DMS 273 treated with DMSO at 0.1 percent for 48 hours (cell line): ENCODE measurements at regions not wholly inside any gene's neighbourhood (a gene's known extent, or its start where the extent isn't known, plus 50 kb on each side); places are given as distances from the start of the nearest gene placed in this dataset.
A peak's percentile ranks its signal among the peaks of the same experiment; 100 is the strongest.

ENCODE experiments used
- DNase-seq: peaks from one replicate; lab custom pipeline; 2025; lab: John Stamatoyannopoulos, UW

DNA sequence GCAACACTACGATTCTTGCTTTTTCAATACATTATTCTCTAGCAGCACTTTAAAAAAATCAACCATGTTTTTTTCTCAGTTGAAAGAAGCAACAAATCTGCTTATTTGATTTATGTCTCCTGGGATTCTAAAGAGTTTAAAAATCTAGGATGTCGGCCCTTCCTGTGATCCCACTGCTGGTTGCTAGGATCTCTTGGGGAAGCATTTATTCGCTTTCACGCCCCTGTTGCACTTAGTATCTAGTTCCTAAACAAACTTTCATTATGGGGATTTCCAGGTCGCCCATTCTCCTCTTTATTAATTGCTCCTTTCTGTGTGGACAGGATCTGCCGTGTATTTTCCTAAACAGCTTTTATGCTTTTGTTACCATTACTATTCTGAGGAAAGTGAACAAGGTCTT is 313.5 kb downstream of the AGTPBP1 start:
- DNase-seq, result no peak

DNA sequence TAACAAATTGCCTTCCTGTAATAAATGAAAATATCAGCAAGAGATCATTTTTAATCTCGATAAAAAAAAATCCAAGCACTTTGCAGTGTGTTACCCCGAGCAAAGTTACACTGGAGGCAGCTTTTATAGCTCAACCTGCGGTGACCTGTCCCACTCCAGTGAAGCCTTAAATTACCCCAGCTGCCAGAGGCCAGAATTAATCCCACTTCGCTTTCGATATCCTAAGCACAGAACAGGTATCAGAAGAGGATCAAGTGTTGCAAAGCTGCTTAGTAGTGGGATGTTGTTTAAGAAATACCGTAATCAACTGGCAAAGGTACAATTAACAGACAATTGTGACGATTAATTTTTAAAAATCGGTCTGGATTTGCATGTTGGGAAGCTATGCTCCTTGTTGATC is 314.0 kb downstream of the AGTPBP1 start:
- no peak for DNase-seq

- peak; percentile 18 for DNase-seq
Observed at GRCh38 chr9:85425153-85425611, 316.6 kb downstream of the AGTPBP1 start.

DNA sequence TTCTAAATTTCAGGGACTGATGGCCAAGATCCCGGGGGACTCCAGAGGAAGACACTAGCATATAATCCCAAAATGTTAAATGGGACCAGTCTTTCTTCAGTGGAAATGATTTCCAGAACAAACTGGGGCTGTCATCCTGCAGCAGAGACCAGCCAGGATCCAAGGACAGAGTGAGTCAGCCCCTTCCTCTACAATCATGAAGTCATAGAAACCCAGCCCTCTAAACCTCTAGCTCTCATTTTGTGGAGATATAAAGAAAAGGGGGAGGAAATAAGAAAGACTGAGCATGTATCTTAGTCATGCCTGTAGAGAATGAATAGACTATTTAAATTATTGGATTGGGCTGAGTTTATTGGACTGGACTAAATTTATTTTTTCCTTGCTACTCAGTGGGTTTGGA is 318.3 kb downstream of the AGTPBP1 start:
- no peak for DNase-seq

- no peak for DNase-seq
Observed at GRCh38 chr9:85421641-85422040, 320.1 kb downstream of the AGTPBP1 start.

DNA sequence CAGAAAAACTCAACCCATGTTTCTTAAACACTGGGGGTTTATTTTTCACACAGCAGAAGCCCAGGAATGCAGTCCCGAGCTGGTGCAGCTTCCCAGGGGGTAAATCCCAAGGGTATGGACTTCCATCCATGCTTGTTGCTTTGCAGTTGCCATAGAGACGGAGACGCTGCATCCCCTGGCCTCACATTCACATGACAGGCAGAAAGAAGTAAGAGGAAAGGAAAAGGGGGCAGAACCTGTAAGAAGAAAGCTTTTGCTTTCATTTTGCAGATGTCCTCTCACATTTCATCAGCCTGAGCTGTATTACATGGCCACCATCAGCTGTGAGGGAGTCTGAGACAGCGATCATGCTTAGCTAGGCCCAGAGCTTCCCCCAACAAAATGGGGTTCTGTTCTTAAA is 321.0 kb downstream of the AGTPBP1 start:
- no peak for DNase-seq

GRCh38 chr9:85417674-85418073 is 324.1 kb downstream of the AGTPBP1 start:
- DNase-seq, result no peak

- DNase-seq, result no peak
Observed at GRCh38 chr9:85416715-85417114, 325.0 kb downstream of the AGTPBP1 start.

DNA sequence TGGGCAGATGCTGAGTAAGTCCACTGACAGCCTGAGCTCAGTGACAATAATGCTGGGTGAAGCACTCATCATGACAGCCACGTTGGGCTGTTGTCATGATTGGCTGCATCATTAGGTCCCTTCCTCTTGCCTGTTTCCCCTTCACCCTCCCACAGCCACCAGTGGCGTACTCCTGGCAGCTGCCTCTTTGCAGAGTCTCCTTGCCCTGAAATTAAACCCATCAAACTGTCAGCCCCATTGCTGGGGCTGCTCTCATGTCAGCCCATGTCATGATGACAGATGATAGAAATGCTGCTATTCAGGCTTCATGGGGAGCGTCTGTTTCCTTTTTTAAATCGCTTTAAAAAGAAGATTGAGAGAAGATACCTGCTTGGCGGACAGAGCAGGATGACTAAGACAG is 327.4 kb downstream of the AGTPBP1 start:
- DNase-seq, result no peak

DNA sequence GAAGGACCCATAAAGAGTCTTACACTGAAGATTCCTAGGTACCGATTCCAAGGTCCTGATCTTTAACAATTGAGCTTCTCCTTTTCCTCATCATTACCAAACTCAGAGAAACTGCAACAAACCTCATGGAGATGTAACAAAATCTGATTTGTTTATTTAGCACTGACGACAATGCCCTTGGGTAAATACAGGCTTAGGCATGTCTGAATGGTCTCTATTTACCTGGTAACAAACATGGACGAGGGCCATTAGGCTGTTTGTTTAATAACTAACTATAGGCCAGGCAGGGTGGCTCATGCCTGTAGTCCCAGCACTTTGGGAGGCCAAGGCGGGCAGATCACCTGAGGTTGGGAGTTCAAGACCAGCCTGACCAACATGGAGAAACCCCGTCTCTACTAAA is 333.3 kb downstream of the AGTPBP1 start:
- no peak for DNase-seq

GRCh38 chr9:85405566-85405950 is 336.2 kb downstream of the AGTPBP1 start:
- DNase-seq, result no peak

DNA sequence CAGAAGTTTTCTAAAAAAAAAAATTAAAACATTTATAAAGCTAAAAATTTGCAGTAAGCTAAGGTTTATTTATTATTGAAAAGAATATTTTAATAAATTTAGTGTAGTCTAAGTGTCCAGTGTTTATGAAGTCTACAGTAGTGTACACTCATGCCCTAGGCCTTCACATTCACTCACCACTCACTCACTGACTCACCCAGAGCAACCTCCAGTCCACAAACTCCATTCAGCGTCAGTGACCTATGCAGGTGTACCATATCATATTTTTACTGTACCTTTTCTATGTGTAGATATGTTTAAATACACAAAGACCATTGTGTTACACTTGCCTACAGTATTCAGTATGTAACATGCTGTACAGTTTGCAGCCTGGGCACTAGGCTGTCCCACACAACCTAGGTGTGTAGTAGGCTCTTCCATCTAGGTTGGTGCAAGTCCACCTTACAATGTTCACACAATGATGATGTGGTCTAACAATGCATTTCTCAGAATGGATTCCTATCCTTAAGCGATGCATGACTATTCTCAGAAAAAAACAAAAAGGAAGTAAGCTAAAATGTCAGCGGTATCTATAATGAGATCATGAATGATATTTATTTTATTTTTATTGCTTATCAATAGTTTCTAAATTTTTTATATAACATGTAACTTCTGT is 336.7 kb downstream of the AGTPBP1 start:
- DNase-seq, result no peak

DNA sequence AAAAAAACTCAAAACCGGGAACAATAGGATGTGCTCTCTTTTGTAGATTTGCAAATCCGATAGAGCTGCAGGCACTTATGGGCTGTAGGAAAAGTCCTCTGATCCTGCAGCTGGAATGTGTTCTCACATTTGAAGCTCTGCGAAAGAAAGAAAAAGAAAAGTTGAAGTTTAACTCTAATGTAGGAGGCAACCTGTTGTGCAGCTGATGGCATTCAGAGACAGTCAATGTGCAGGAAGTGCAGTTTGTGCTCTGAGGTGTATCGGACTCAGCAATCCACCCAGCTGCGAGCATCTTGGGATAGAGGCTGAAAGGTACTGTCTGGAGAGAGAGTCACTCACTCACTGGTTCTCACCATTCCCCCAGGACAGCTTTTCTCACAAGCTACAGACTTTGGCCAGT is 339.2 kb downstream of the AGTPBP1 start:
- DNase-seq, result no peak

GRCh38 chr9:85401998-85402397 is 339.8 kb downstream of the AGTPBP1 start:
- peak; percentile 16 for DNase-seq

DNA sequence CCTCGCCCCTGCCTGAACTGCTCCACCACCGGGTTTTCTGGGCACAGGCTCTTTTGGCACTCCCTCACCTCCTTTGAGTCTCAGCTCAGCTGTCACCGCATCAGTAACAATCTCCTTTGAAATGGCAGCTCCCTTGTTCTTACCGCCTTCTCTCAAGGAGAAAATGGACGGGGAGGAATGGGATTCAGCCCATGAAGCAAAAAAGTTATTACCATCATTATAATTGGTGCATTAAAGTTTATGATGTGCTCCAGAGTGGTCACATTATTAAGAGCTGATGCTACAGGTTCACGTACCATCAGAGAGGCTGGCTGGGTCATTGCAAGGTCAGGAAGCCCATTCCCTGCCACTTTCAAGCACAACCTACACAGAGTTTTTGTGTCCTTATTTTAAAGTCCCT is 344.7 kb downstream of the AGTPBP1 start:
- no peak for DNase-seq

DNA sequence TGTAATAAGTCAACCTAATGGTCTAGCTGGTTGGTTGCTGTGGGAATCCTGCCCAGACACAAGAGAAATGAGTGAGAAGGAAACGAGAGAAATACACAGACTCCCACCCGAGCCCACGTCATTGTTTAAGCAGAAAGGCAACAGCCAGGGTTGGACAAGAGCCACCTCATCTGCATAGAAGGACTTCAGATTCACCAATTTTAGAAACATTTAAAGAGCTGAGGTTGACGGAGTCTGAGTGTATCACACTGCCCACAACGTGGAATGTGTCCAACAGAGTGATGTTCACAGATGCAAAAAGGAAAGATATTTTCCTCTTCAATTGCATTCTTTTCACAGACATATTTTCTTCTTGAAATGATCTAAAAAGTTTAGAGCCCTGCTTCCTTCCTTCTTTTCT is 349.5 kb downstream of the AGTPBP1 start:
- DNase-seq, result no peak

- peak; percentile 87 for DNase-seq
Observed at GRCh38 chr9:85377731-85378289, 363.9 kb downstream of the AGTPBP1 start.

- DNase-seq, result no peak
Observed at GRCh38 chr9:85368781-85369180, 373.0 kb downstream of the AGTPBP1 start.

DNA sequence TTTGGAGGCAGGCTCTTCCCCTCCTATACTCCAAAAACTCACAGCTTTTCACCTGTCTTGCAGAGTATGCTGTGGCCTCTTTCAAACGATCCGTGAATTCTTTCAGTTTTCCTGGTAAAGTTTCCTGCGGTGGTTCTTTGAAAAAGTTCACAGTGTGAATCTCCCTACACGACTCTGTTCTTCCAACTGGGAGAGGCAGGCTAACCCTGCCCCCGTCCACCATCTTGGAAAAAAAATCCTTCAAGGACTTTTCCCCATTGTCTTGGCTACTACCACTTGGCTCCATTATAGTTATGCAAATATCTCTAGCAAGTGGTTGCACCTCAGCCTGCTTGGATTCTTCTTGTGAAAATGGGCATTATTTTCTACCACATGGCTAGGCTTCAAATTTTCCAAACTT is 382.6 kb downstream of the AGTPBP1 start:
- no peak for DNase-seq

DNA sequence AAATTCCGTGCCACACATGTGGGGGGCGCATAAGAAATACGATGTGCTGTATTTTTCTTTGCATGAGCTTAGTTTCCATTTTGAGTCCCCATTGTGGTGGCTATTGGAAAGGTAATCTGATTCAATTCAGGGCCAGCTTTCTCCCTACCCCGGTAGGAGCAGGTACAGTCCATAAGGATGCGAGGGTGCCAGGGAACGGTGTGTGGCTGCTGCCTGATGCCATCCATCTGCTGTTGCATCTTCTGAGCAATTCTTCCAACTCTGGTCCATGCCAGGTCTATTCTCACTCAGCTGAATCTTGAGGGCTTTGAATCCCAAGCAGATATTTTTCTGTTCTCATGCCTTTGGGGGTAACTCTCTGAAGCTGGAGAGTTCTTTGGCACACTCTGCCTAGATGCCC is 392.7 kb downstream of the AGTPBP1 start:
- no peak for DNase-seq

DNA sequence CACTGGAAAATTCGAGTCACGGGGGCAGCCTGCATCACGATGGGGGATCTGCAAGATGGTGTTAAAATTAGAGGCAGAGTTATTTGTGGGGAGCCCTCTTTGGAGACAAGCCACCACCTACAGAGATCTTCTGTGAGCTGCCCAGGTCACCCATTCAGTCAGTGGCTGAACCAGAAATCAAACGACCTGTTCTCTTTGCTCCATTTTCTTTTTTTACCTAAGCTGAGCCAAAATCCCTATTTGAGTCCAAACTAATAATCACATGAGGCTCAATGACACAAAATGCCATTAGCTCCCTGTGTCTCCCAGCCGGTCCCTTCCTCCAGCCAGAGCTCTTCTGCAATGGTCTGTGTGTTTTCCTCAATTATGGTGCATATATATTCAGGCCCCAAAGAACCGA is 394.2 kb downstream of the AGTPBP1 start:
- no peak for DNase-seq

DNA sequence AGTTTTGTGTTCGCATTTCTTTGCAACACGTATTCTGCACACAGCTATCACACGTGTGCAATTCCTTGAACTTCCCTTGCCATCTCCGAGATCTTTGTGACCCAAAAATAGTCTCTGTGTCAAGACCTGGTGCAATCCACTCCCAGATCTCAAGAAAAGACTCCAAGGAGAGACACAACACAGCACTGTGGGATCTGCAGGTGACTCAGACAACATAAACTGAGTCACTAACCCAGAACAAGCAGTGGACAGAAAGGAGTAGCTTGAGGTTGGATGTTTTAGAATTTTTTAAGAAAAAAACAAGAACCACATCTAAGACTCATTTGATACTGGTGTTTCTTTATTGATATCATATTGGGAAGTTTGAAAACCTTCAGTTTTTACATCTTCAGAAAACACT is 396.9 kb downstream of the AGTPBP1 start:
- DNase-seq, result no peak

GRCh38 chr9:85339338-85339737 is 402.4 kb downstream of the AGTPBP1 start:
- DNase-seq, result no peak

GRCh38 chr9:85334228-85334627 is 407.5 kb downstream of the AGTPBP1 start:
- no peak for DNase-seq
